ENCODE measurements at regions not wholly inside any gene's neighbourhood (a gene's known extent, or its start where the extent isn't known, plus 50 kb on each side); places are given as distances from the start of the nearest gene placed in this dataset.

DNA sequence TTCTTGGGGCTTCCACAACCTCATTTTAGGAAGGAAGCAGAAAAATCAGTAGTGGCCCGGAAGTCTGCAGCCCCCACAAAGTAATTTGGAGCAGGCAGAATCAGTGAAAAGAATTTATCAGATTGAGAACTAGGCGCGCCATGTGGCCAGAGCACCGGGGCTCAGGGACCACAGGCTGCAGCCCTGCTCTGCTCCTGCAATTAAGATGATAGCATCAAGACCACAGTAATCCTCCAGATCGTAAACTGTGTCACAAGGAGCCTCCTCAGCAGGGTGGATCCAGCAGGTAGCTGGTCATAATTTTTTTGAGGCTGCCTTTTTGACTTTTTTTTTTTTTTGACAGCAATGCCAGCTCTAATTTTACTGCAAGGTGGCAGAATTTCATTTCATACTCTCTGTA, 209.0 kb upstream of the ZMIZ1 start:
- no peak for TF ChIP-seq EZH2 (IDR thresholded peaks at IDR 0.05)
- no peak for TF ChIP-seq POLR2AphosphoS5 (IDR thresholded peaks at IDR 0.05; ENCODE audit: borderline replicate concordance, low read depth, low read length)

Data from SK-N-MC (cell line).